MM.1S (cell line): ENCODE measurements at regions not wholly inside any gene's neighbourhood (a gene's known extent, or its start where the extent isn't known, plus 50 kb on each side); places are given as distances from the start of the nearest gene placed in this dataset.

Experiments used
- EZH2 ChIP-seq: fragments of 300-600 bp; sonication (generic); optimal IDR thresholded peaks from 2 replicates; pipeline ENCODE3; 2017; ENCODE audit warnings: low read depth, mild to moderate bottlenecking, antibody characterized with exemption, low read length, mixed read lengths
- EZH2phosphoT487 ChIP-seq: fragments of 300-600 bp; sonication (generic); IDR thresholded peaks from 2 replicates; pipeline ENCODE4 v1.6.1; 2018; ENCODE audit warnings: antibody characterized with exemption, low read length
- TF ChIP-seq, protein P1 (sequence below): fragments of 300-600 bp; sonication (generic); IDR thresholded peaks from 2 replicates; pipeline ENCODE4 v1.5.1; 2016; ENCODE audit warnings: antibody characterized with exemption, low read length, mixed read lengths

GRCh38 chr18:61637319-61637718, 255.5 kb downstream of the RNF152 start:
- TF ChIP-seq, protein P1, sequence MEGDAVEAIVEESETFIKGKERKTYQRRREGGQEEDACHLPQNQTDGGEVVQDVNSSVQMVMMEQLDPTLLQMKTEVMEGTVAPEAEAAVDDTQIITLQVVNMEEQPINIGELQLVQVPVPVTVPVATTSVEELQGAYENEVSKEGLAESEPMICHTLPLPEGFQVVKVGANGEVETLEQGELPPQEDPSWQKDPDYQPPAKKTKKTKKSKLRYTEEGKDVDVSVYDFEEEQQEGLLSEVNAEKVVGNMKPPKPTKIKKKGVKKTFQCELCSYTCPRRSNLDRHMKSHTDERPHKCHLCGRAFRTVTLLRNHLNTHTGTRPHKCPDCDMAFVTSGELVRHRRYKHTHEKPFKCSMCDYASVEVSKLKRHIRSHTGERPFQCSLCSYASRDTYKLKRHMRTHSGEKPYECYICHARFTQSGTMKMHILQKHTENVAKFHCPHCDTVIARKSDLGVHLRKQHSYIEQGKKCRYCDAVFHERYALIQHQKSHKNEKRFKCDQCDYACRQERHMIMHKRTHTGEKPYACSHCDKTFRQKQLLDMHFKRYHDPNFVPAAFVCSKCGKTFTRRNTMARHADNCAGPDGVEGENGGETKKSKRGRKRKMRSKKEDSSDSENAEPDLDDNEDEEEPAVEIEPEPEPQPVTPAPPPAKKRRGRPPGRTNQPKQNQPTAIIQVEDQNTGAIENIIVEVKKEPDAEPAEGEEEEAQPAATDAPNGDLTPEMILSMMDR, result no peak
- TF ChIP-seq EZH2 (no peak), EZH2phosphoT487 (no peak)
